Neural progenitor cell (in vitro differentiated cells): ENCODE measurements at regions not wholly inside any gene's neighbourhood (a gene's known extent, or its start where the extent isn't known, plus 50 kb on each side); places are given as distances from the start of the nearest gene placed in this dataset.

Source experiments
- DNase-seq: peaks from one replicate; pipeline ENCODE4 v3.0.0-alpha.2; 2016; ENCODE audit warnings: low spot score
- H2AFZ ChIP-seq: fragments of 200-600 bp; sonication (generic); replicated peaks from 2 replicates; pipeline ENCODE4 v1.6.1; 2016; ENCODE audit warnings: antibody characterized with exemption
- H3F3A ChIP-seq: fragments of 200-600 bp; sonication (generic); 2 replicates; pipeline ENCODE4 v1.6.1; 2016; ENCODE audit warnings: antibody characterized with exemption, low read depth
- H3K27ac ChIP-seq: fragments of 200-600 bp; sonication (generic); 2 replicates; pipeline ENCODE4 v1.5.1; 2016; ENCODE audit warnings: mild to moderate bottlenecking
- H3K27me3 ChIP-seq: fragments of 200-600 bp; sonication (generic); 2 replicates; pipeline ENCODE4 v1.6.1; 2016; ENCODE audit warnings: mild to moderate bottlenecking, moderate library complexity
- H3K36me3 ChIP-seq: fragments of 200-600 bp; sonication (generic); 2 replicates; pipeline ENCODE4 v1.5.1; 2016
- H3K4me1 ChIP-seq: fragments of 200-600 bp; sonication (generic); 2 replicates; pipeline ENCODE4 v1.6.1; 2016; ENCODE audit warnings: mixed run types
- H3K4me2 ChIP-seq: fragments of 200-600 bp; sonication (generic); 2 replicates; pipeline ENCODE4 v1.6.1; 2016
- H3K4me3 ChIP-seq: fragments of 200-600 bp; sonication (generic); 2 replicates; pipeline ENCODE4 v1.5.1; 2016
- H3K79me2 ChIP-seq: fragments of 200-600 bp; sonication (generic); 2 replicates; pipeline ENCODE4 v1.6.1; 2016; ENCODE audit warnings: low read depth
- H3K9ac ChIP-seq: fragments of 200-600 bp; sonication (generic); 2 replicates; pipeline ENCODE4 v1.6.1; 2016
- H3K9me3 ChIP-seq: fragments of 200-600 bp; sonication (generic); 2 replicates; pipeline ENCODE4 v1.5.1; 2016; ENCODE audit warnings: low read depth
- H4K20me1 ChIP-seq: fragments of 200-600 bp; sonication (generic); 2 replicates; pipeline ENCODE4 v1.6.1; 2016; ENCODE audit warnings: low read depth
- H3K27ac Mint-ChIP-seq: 3 replicates; pipeline ENCODE4 v1.8.0; 2021; ENCODE audit warnings: mixed read lengths
- H3K27me3 Mint-ChIP-seq: 2 replicates; pipeline ENCODE4 v1.8.0; 2022; ENCODE audit warnings: low read depth, mild to moderate bottlenecking, inconsistent platforms, moderate library complexity, mixed read lengths; ENCODE audit not compliant: insufficient read depth
- H3K36me3 Mint-ChIP-seq: 3 replicates; pipeline ENCODE4 v1.8.0; 2021; ENCODE audit warnings: mixed read lengths
- H3K4me1 Mint-ChIP-seq: 3 replicates; pipeline ENCODE4 v1.8.0; 2021; ENCODE audit warnings: mixed read lengths
- H3K4me3 Mint-ChIP-seq: 3 replicates; pipeline ENCODE4 v1.8.0; 2021; ENCODE audit warnings: mild to moderate bottlenecking, moderate library complexity, mixed read lengths
- H3K9me3 Mint-ChIP-seq: 3 replicates; pipeline ENCODE4 v1.8.0; 2020; ENCODE audit warnings: mixed read lengths
- EZH2 ChIP-seq: fragments of 200-600 bp; sonication (generic); IDR thresholded peaks from 2 replicates; pipeline ENCODE4 v1.6.1; 2017; ENCODE audit warnings: antibody characterized with exemption, mild to moderate bottlenecking, moderate library complexity
- EZH2phosphoT487 ChIP-seq: fragments of 200-600 bp; sonication (generic); IDR thresholded peaks from 2 replicates; pipeline ENCODE4 v1.6.1; 2017; ENCODE audit warnings: antibody characterized with exemption
- TF ChIP-seq, protein P1 (sequence below): fragments of 200-600 bp; sonication (generic); IDR thresholded peaks from 2 replicates; pipeline ENCODE4 v1.5.1; 2017; ENCODE audit warnings: antibody characterized with exemption, mild to moderate bottlenecking

DNA sequence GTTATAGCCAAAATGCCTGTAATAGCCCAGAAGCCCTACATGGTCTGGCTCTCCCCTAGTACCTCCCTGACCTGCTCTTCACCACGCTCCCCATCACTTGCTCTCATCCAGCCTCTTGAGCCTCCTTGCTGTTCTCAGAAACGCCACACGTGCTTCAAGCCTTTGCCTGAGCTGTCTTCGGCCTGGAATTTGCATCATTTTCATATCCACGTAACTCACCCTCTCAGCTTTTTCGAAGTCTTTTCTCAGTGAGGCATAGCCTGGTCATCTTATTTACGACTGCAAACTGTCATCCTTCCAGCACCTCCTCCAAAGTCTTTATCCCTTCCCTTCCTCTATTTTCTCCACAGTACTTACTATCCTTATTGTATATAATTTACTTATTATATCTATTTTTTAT is 151.0 kb upstream of the AHR start:
- Mint-ChIP-seq H3K27ac (no peak overlapping the region), H3K4me1 (no peaks in the 10 kb centered on the region), H3K36me3 (no peaks in the 10 kb centered on the region), H3K9me3 (no peaks in the 10 kb centered on the region), H3K4me3 (no peak overlapping the region), H3K27me3 (no peaks in the 10 kb centered on the region)
- TF ChIP-seq, protein P1, sequence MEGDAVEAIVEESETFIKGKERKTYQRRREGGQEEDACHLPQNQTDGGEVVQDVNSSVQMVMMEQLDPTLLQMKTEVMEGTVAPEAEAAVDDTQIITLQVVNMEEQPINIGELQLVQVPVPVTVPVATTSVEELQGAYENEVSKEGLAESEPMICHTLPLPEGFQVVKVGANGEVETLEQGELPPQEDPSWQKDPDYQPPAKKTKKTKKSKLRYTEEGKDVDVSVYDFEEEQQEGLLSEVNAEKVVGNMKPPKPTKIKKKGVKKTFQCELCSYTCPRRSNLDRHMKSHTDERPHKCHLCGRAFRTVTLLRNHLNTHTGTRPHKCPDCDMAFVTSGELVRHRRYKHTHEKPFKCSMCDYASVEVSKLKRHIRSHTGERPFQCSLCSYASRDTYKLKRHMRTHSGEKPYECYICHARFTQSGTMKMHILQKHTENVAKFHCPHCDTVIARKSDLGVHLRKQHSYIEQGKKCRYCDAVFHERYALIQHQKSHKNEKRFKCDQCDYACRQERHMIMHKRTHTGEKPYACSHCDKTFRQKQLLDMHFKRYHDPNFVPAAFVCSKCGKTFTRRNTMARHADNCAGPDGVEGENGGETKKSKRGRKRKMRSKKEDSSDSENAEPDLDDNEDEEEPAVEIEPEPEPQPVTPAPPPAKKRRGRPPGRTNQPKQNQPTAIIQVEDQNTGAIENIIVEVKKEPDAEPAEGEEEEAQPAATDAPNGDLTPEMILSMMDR = no peak
- TF ChIP-seq EZH2phosphoT487 (no peak), EZH2 (no peak)
- Histone ChIP-seq H3K36me3 (no peaks in the 10 kb centered on the region), H3F3A (no peaks in the 10 kb centered on the region), H3K27me3 (no peaks in the 10 kb centered on the region), H3K79me2 (no peaks in the 10 kb centered on the region), H3K9ac (no peak overlapping the region), H3K4me3 (no peak overlapping the region), H4K20me1 (no peaks in the 10 kb centered on the region), H3K27ac (no peak overlapping the region), H3K9me3 (no peaks in the 10 kb centered on the region), H2AFZ (no peak overlapping the region), H3K4me2 (no peak overlapping the region), H3K4me1 (no peaks in the 10 kb centered on the region)
- DNase-seq = no peak

DNA sequence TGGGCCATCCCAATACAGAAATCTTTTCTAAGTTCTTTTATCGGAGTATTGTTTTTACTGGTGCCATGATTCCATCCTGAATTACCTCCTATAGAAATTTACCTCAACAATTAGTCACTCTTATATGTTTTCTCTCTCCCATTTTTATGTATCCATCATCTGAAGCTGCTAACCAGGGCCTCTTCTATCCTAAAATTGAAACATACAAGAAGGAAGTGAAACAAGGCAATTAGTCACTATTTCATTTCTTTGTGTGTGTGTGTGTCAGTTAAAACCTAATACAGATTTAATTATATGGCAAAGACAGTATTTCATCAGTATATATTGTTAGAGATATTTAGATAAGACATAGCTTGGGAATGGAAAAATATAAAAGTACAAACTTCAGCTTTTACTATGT is 148.4 kb upstream of the AHR start:
- Histone ChIP-seq H3K9ac (no peak overlapping the region), H4K20me1 (no peaks in the 10 kb centered on the region), H3K4me2 (no peak overlapping the region), H2AFZ (no peak overlapping the region), H3K27ac (no peak overlapping the region), H3K27me3 (no peaks in the 10 kb centered on the region), H3K9me3 (no peaks in the 10 kb centered on the region), H3K4me1 (no peaks in the 10 kb centered on the region), H3F3A (no peaks in the 10 kb centered on the region), H3K79me2 (no peaks in the 10 kb centered on the region), H3K4me3 (no peak overlapping the region), H3K36me3 (no peaks in the 10 kb centered on the region)
- no peaks in the 10 kb centered on the region for H3K36me3 Mint-ChIP-seq
- H3K9me3 Mint-ChIP-seq = no peaks in the 10 kb centered on the region
- H3K4me3 Mint-ChIP-seq = no peak overlapping the region
- no peak overlapping the region for H3K27ac Mint-ChIP-seq
- TF ChIP-seq EZH2 (no peak), EZH2phosphoT487 (no peak)
- TF ChIP-seq, protein P1 = no peak
- H3K27me3 Mint-ChIP-seq = no peaks in the 10 kb centered on the region
- no peak for DNase-seq
- no peaks in the 10 kb centered on the region for H3K4me1 Mint-ChIP-seq

DNA sequence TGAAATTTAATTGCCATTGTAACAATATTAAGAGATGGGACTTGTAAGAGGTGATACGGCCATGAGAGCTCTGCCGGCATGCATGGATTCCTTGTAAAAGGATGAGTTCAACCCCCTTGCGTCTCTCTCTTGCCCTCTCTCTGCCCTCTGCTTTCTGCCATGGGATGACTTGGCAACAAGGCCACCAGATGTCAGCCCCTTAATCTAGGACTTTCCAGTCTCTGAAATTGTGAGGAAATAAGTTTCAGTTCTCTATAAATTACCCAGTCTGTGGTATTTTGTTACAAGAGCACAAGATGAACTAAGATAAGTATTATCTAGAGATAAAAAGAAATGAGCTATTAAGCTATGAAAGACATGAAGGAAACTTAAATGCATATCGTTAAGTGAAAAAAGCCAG is 145.7 kb upstream of the AHR start:
- H3K79me2 ChIP-seq = no peaks in the 10 kb centered on the region
- H3K4me3 ChIP-seq = no peak overlapping the region
- Mint-ChIP-seq H3K27ac (no peak overlapping the region), H3K4me1 (no peaks in the 10 kb centered on the region), H3K27me3 (no peaks in the 10 kb centered on the region), H3K9me3 (no peaks in the 10 kb centered on the region), H3K36me3 (no peaks in the 10 kb centered on the region), H3K4me3 (no peak overlapping the region)
- H3K27me3 ChIP-seq = no peaks in the 10 kb centered on the region
- H3K9ac ChIP-seq = no peak overlapping the region
- H3K9me3 ChIP-seq = no peaks in the 10 kb centered on the region
- H2AFZ ChIP-seq = no peak overlapping the region
- H3K4me1 ChIP-seq = no peaks in the 10 kb centered on the region
- H3K36me3 ChIP-seq = no peaks in the 10 kb centered on the region
- no peak overlapping the region for H3K27ac ChIP-seq
- H3K4me2 ChIP-seq = no peak overlapping the region
- DNase-seq = no peak
- TF ChIP-seq, protein P1 = no peak
- TF ChIP-seq EZH2 (no peak), EZH2phosphoT487 (no peak)
- H4K20me1 ChIP-seq = no peaks in the 10 kb centered on the region
- no peaks in the 10 kb centered on the region for H3F3A ChIP-seq

DNA sequence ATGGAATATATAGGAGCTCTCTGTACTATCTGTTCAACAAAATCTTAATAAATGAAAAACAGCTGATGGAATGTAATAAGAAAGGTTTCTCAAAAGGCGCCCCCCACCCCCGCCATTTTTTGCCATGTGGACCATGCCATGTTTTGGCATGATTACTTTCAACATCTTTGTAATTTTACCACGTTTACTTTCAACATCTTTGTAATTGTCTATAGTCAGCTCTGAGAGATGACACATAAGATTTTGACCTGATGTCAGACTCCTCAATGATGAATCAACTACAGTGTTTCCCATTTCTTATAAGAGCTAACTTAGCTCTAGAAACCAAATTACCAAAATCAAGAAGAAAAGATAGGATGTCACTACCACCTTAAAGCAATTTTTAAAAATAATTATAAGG is 144.9 kb upstream of the AHR start:
- Mint-ChIP-seq H3K27me3 (no peaks in the 10 kb centered on the region), H3K9me3 (no peaks in the 10 kb centered on the region), H3K27ac (no peak overlapping the region), H3K4me3 (no peak overlapping the region), H3K36me3 (no peaks in the 10 kb centered on the region), H3K4me1 (no peaks in the 10 kb centered on the region)
- H3K4me1 ChIP-seq = no peaks in the 10 kb centered on the region
- H3K9me3 ChIP-seq = no peaks in the 10 kb centered on the region
- no peaks in the 10 kb centered on the region for H3K36me3 ChIP-seq
- H4K20me1 ChIP-seq = no peaks in the 10 kb centered on the region
- no peak overlapping the region for H2AFZ ChIP-seq
- no peak overlapping the region for H3K27ac ChIP-seq
- DNase-seq = no peak
- H3K4me2 ChIP-seq = no peak overlapping the region
- H3K79me2 ChIP-seq = no peaks in the 10 kb centered on the region
- H3K27me3 ChIP-seq = no peaks in the 10 kb centered on the region
- no peaks in the 10 kb centered on the region for H3F3A ChIP-seq
- TF ChIP-seq EZH2 = no peak
- TF ChIP-seq, protein P1 = no peak
- H3K9ac ChIP-seq = no peak overlapping the region
- no peak overlapping the region for H3K4me3 ChIP-seq
